ENCODE measurements at regions not wholly inside any gene's neighbourhood (a gene's known extent, or its start where the extent isn't known, plus 50 kb on each side); places are given as distances from the start of the nearest gene placed in this dataset.

GRCh38 chr2:41722668-41723369 lies 325.0 kb upstream of the PKDCC start:
- no peak for TF ChIP-seq CTCF (conservative IDR thresholded peaks at IDR 0.05 in 1 of 2, IDR thresholded peaks at IDR 0.05 in 1 of 2; ENCODE audit: extremely low read depth in 1 of 2, insufficient read depth in 1 of 2, low read depth in 1 of 2, low read length in 2 of 2)
- no peak for TF ChIP-seq EZH2 (IDR thresholded peaks at IDR 0.05; ENCODE audit: borderline replicate concordance, low read length)

All from mammary epithelial cell (primary cell).